BJ (cell line): ENCODE measurements at regions not wholly inside any gene's neighbourhood (a gene's known extent, or its start where the extent isn't known, plus 50 kb on each side); places are given as distances from the start of the nearest gene placed in this dataset.

Experiments
- CTCF ChIA-PET: fragments of 350-600 bp; formaldehyde crosslinking; extraction: SDS; loops from one replicate; lab custom pipeline; 2021; ENCODE audit warnings: antibody characterized with exemption, inconsistent platforms; lab: Yijun Ruan, JAX
- POLR2A ChIA-PET: fragments of 300-600 bp; sonication (Branson Sonifier 250); formaldehyde crosslinking; extraction: SDS; loops from one replicate; lab custom pipeline; 2021; ENCODE audit warnings: antibody characterized with exemption; lab: Charles Lee
- DNase-seq: peaks from one replicate; pipeline ENCODE4 v3.0.0-alpha.2; 2011; ENCODE audit warnings: low read depth
- H3K27me3 ChIP-seq: 2 replicates; pipeline ENCODE4 v1.6.0; 2011; ENCODE audit warnings: low read length; ENCODE audit not compliant: control insufficient read depth, insufficient read depth
- H3K36me3 ChIP-seq: 2 replicates; pipeline ENCODE4 v1.5.1; 2011; ENCODE audit warnings: low read length; ENCODE audit not compliant: control insufficient read depth, insufficient read depth
- H3K4me3 ChIP-seq: 2 replicates; pipeline ENCODE4 v1.5.1; 2011; ENCODE audit warnings: low read depth, mild to moderate bottlenecking, control low read depth, low read length
- TF ChIP-seq, protein P1 (sequence below): IDR thresholded peaks from 2 replicates; pipeline ENCODE4 v1.5.1; 2011; ENCODE audit warnings: low read depth, mild to moderate bottlenecking, control low read depth, inconsistent platforms, low read length, moderate library complexity; ENCODE audit not compliant: insufficient read depth

DNA sequence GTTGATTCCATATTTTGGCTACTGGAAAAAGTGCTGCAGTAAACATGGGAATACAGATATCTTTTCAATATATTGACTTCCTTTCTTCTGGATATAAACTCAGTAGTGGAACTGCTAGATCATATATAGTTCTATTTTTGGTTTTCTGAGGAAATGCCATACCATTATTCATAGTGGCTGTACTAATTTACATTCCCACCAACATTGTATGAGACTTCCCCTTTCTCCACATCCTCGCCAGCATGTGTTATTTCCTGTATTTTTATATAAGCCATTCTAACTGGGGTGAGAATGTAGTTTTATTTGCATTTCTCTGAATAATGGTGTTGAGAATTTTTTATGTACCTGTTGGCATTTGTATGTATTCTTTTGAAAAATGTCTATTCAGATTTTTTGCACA is 385.2 kb downstream of the NUF2 start:
- Histone ChIP-seq H3K4me3 (no peak overlapping the region), H3K27me3 (no peaks in the 10 kb centered on the region), H3K36me3 (no peaks in the 10 kb centered on the region)
- ChIA-PET CTCF (interaction anchor here (1.2 kb wide), 1 partner anchor 13 kb away, joined by 5 read pairs; no protein-coding TSS in a partner anchor), POLR2A (no interaction called here)
- TF ChIP-seq, protein P1, sequence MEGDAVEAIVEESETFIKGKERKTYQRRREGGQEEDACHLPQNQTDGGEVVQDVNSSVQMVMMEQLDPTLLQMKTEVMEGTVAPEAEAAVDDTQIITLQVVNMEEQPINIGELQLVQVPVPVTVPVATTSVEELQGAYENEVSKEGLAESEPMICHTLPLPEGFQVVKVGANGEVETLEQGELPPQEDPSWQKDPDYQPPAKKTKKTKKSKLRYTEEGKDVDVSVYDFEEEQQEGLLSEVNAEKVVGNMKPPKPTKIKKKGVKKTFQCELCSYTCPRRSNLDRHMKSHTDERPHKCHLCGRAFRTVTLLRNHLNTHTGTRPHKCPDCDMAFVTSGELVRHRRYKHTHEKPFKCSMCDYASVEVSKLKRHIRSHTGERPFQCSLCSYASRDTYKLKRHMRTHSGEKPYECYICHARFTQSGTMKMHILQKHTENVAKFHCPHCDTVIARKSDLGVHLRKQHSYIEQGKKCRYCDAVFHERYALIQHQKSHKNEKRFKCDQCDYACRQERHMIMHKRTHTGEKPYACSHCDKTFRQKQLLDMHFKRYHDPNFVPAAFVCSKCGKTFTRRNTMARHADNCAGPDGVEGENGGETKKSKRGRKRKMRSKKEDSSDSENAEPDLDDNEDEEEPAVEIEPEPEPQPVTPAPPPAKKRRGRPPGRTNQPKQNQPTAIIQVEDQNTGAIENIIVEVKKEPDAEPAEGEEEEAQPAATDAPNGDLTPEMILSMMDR, result no peak
- DNase-seq, result no peak

DNA sequence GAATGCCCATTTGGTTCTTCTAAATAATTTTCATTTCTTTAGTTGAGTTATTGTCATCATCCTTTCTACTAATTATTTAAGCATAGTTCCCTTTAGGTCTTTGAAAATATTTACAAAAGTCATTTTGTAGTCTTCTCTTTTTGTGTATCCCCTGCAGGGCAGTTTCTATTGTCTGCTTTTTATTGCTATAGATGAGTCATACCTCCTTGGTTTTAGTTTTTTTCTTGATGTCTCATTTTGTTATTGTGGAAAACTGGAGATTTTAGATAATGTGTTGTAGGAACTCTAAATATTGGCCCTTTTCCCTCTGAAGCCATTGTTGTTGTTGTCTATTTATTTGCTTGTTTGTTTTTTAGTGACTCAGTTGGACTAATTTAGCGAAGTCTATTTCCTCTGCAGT is 387.9 kb downstream of the NUF2 start:
- TF ChIP-seq, protein P1, result no peak
- ChIA-PET CTCF (interaction anchor here (0.6 kb wide), 1 partner anchor 402 kb away, joined by 3 read pairs; no protein-coding TSS in a partner anchor), POLR2A (no interaction called here)
- Histone ChIP-seq H3K27me3 (no peaks in the 10 kb centered on the region), H3K36me3 (no peaks in the 10 kb centered on the region), H3K4me3 (no peak overlapping the region)
- DNase-seq, result peak; percentile 13

DNA sequence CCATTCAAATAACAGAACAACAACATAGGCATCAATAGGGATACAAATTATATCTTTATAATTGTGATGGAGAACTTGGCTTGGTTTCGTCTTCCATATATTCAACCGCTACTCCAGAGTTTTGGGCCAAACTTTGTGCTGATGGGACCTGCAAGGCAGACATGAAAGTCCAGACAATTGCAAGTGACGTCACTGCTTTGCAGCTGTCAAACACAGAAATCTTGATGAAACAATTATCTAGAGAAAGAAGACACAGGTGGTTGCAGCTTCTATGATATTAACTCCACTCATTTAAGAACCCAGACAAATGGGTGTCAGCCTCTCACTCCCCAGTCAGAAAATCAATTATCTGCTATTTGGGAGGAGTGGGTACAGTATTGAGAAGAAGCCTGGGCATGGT is 390.6 kb downstream of the NUF2 start:
- Histone ChIP-seq H3K27me3 (no peaks in the 10 kb centered on the region), H3K36me3 (no peaks in the 10 kb centered on the region), H3K4me3 (no peak overlapping the region)
- TF ChIP-seq, protein P1, result no peak
- CTCF ChIA-PET, result no interaction called here
- no peak for DNase-seq
- POLR2A ChIA-PET, result no interaction called here

DNA sequence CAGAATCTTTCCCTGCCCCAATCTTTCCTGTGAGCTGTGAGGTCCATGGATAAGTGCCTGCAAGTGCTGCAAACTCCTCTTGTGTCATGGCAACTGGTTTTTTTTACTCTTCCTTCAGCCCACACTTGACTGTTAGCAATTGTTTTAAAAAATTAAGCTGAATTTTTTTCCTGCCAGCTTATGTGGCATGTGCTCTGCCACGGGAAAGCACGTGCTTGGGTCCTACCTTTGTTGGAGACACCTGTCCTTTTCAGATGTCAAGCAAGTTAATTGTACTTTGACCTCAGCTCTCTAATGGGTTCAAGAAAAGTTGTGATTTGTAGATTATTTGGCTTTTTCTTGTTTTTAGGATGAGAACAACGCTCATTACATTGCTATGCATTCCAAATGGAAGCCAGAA is 398.5 kb downstream of the NUF2 start:
- ChIA-PET CTCF (interaction anchor here (0.8 kb wide), 1 partner anchor 13 kb away, joined by 5 read pairs; no protein-coding TSS in a partner anchor), POLR2A (no interaction called here)
- TF ChIP-seq, protein P1, result no peak
- no peak for DNase-seq
- no peak overlapping the region for H3K4me3 ChIP-seq
- H3K36me3 ChIP-seq, result no peaks in the 10 kb centered on the region
- H3K27me3 ChIP-seq, result no peaks in the 10 kb centered on the region

DNA sequence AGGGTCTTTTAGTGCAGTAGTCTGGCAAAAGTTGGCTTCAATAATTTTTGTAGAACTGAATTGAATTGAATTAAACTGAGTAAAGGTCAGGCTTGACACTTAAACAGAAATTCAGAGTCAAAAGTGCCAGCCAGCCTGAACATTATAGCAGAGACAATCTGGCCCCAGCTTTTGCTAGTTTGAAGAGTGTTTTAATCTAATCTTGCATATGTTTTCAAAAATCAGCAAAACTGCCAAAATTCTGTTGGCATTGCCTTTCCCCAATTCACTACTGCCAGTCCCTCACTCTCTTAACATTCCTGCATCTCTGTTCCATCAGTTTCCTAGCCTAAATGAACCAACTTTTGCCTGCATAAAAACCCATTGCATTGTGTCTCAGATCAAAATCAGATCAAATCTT is 403.8 kb downstream of the NUF2 start:
- no peaks in the 10 kb centered on the region for H3K36me3 ChIP-seq
- POLR2A ChIA-PET, result no interaction called here
- TF ChIP-seq, protein P1, result no peak
- CTCF ChIA-PET, result no interaction called here
- no peak overlapping the region for H3K4me3 ChIP-seq
- H3K27me3 ChIP-seq, result no peaks in the 10 kb centered on the region
- no peak for DNase-seq
